ENCODE measurements at regions not wholly inside any gene's neighbourhood (a gene's known extent, or its start where the extent isn't known, plus 50 kb on each side); places are given as distances from the start of the nearest gene placed in this dataset.

DNA sequence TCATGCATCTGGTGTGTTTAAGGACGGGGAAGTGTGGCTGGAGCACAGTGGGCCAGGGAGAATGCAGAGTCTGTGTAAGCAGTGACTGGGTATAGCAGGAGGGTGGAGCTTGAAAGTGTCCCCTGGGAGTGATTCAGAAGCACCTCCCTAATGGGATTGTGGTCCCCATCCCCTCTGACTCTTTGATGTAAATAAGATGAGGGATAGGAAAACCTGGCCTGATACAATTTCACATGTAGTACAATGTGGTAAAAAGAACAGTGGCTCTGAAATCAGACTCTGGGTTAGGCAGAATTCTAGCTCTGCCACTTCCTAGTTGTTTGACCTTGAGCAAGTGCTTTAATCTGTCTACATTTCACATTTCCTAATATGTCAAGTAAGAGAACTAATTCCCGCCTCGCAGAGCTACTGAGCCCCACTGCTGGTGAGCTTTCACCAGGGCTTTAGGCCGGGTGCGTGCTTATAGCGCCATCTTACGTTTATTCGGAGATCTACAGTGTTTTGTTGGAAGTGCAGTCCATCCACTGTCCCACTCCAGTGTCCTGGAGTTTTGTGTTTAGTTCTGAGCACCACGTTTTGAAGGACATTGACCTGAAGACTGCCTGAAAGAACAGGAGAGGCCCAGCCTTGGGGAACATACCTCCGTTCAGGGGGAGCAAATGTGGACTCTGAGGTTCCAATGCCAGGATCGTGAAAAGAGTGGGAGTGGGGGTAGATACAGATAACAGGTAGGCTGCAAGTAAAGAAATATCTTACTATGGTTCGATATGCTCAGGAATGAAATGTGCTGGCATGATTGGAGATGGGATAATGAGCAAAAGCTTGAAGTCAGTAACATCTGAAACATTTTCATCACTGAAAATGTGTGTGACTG lies 51.2 kb upstream of the TESK1 start:
- H3K27ac ChIP-seq = no peak overlapping the region
- TF ChIP-seq, protein P1, sequence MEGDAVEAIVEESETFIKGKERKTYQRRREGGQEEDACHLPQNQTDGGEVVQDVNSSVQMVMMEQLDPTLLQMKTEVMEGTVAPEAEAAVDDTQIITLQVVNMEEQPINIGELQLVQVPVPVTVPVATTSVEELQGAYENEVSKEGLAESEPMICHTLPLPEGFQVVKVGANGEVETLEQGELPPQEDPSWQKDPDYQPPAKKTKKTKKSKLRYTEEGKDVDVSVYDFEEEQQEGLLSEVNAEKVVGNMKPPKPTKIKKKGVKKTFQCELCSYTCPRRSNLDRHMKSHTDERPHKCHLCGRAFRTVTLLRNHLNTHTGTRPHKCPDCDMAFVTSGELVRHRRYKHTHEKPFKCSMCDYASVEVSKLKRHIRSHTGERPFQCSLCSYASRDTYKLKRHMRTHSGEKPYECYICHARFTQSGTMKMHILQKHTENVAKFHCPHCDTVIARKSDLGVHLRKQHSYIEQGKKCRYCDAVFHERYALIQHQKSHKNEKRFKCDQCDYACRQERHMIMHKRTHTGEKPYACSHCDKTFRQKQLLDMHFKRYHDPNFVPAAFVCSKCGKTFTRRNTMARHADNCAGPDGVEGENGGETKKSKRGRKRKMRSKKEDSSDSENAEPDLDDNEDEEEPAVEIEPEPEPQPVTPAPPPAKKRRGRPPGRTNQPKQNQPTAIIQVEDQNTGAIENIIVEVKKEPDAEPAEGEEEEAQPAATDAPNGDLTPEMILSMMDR (conservative IDR thresholded peaks at IDR 0.05) = peak; percentile 64

DNA sequence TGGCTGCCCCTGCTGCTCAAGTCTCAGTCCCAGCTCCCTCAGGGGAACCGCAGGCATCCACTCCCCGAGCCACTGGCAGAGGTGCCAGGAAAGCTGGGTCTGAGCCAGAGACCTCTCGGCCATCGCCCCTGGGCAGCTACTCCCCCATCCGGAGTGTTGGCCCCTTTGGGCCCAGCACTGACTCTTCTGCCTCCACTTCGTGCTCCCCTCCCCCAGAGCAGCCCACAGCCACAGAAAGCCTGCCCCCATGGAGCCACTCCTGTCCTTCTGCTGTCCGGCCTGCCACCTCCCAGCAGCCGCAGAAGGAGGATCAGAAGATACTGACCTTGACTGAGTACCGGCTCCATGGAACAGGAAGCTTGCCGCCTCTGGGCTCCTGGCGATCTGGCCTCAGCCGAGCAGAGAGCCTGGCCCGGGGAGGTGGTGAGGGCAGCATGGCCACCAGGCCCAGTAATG lies 49.8 kb upstream of the TESK1 start:
- no peak overlapping the region for H3K27ac ChIP-seq
- TF ChIP-seq, protein P1 (conservative IDR thresholded peaks at IDR 0.05) = no peak
